Adrenal gland (tissue), 9 donors: ENCODE measurements at regions not wholly inside any gene's neighbourhood (a gene's known extent, or its start where the extent isn't known, plus 50 kb on each side); places are given as distances from the start of the nearest gene placed in this dataset.

ENCODE experiments used
- DNase-seq, 7 donors: peaks; one replicate each; pipeline ENCODE4 v3.0.0-alpha.2; 2019 to 2020
- H3K27ac ChIP-seq, 5 donors: fragments of 200-600 bp; sonication (generic) in 4 of 5; 1 replicate in 3 of 5; 2 replicates in 2 of 5; pipeline versions ENCODE4 v1.5.1 to v1.8.0; 2016 to 2020; ENCODE audit warnings: mild to moderate bottlenecking in 1 of 5
- H3K27me3 ChIP-seq: fragments of 200-600 bp; 2 replicates; pipeline ENCODE4 v1.8.0; 2021
- H3K36me3 ChIP-seq, 2 donors: fragments of 200-600 bp; replicated peaks in 1 of 2; 1 replicate in 1 of 2; 2 replicates in 1 of 2; pipeline versions ENCODE4 v1.5.1 to v1.8.0; 2018 to 2022
- H3K4me1 ChIP-seq, 2 donors: fragments of 200-600 bp; replicated peaks in 1 of 2; 1 replicate in 1 of 2; 2 replicates in 1 of 2; pipeline versions ENCODE4 v1.5.1 to v1.8.0; 2018 to 2021
- H3K4me3 ChIP-seq, 4 donors: fragments of 200-600 bp; sonication (generic) in 3 of 4; one replicate each; pipeline ENCODE4 v1.5.1; 2016 to 2018
- H3K9me3 ChIP-seq, 3 donors: fragments of 200-600 bp; sonication (generic) in 1 of 3; replicated peaks in 1 of 3; 1 replicate in 2 of 3; 2 replicates in 1 of 3; pipeline versions ENCODE4 v1.5.1 to v1.8.0; 2016 to 2021
- CTCF ChIP-seq, 6 experiments: fragments of 450-650 bp in 4 of 6; fragments of 200-600 bp in 2 of 6; sonication (generic) in 1 of 6; IDR thresholded peaks; 1 replicate in 5 of 6; 2 replicates in 1 of 6; pipeline versions ENCODE4 v1.5.1 to v1.8.0; 2016 to 2021; ENCODE audit warnings: antibody characterized with exemption in 6 of 6, mild to moderate bottlenecking in 2 of 6, moderate library complexity in 1 of 6
- POLR2A ChIP-seq, 2 donors: fragments of 450-650 bp; IDR thresholded peaks; one replicate each; pipeline ENCODE4 v1.6.1; 2017; ENCODE audit warnings: antibody characterized with exemption in 2 of 2, mild to moderate bottlenecking in 2 of 2, moderate library complexity in 1 of 2
- WGBS, 4 donors: extraction: QIAGEN DNeasy Blood & Tissue Kit in 2 of 4; methylation state at CpG; one replicate each; pipeline versions ENCODE4 v1.1.5 to v1.1.7; 2013 to 2017; 5-methylcytosine and 5-hydroxymethylcytosine counted together
- intact Hi-C, 2 donors: fragments of 100-400 bp; cut with DNase I; formaldehyde crosslinking; loops; one replicate each; pipeline versions ENCODE4 v1.14.1 to v1.15.0; 2022 to 2023
- donor health status: healthy with polysubstance abuse.
- donor health status: Bipolar disorder and iron deficiency.
- donor health status: DM: yes; HTN: yes; CAD: no.
- donor health status: DM: no; HTN: no; CAD: no.
- donor health status: DM: no; HTN: no; CAD: no.

- Histone ChIP-seq H3K4me1 (no peaks in the 10 kb centered on the region), H3K27ac (no peak overlapping the region), H3K36me3 (no peaks in the 10 kb centered on the region), H3K9me3 (peaks cover 0 to 5% (median 0%) of the 10 kb centered on the region in 3 donors), H3K27me3 (no peaks in the 10 kb centered on the region), H3K4me3 (no peak overlapping the region)
- TF ChIP-seq POLR2A (IDR thresholded peaks at IDR 0.05) (no peak), CTCF (IDR thresholded peaks at IDR 0.05) (no peak)
- intact Hi-C loops: no loop called here
- DNase-seq: no peak
These were observed 417.4 kb upstream of the RIOK2 start for GRCh38 chr5:97600486-97600885.

GRCh38 chr5:97601651-97602050 lies 418.6 kb upstream of the RIOK2 start:
- Histone ChIP-seq H3K27ac (no peak overlapping the region), H3K36me3 (no peaks in the 10 kb centered on the region), H3K27me3 (no peaks in the 10 kb centered on the region), H3K9me3 (peaks cover 0 to 5% (median 0%) of the 10 kb centered on the region in 3 donors), H3K4me1 (no peaks in the 10 kb centered on the region), H3K4me3 (no peak overlapping the region)
- intact Hi-C loops: no loop called here
- no peak for TF ChIP-seq POLR2A (IDR thresholded peaks at IDR 0.05)
- no peak for TF ChIP-seq CTCF (IDR thresholded peaks at IDR 0.05)
- 41 to 55% (median 51%) methylated on average over 3 of the region's 3 CpGs for WGBS, 4 donors
- DNase-seq: no peak

- Histone ChIP-seq H3K27ac (no peak overlapping the region), H3K9me3 (no peaks in the 10 kb centered on the region), H3K4me1 (no peaks in the 10 kb centered on the region), H3K27me3 (no peaks in the 10 kb centered on the region), H3K36me3 (no peaks in the 10 kb centered on the region), H3K4me3 (no peak overlapping the region)
- no peak for DNase-seq
- intact Hi-C loops: no loop called here
- TF ChIP-seq CTCF (IDR thresholded peaks at IDR 0.05) (no peak), POLR2A (IDR thresholded peaks at IDR 0.05) (no peak)
These were observed 423.5 kb upstream of the RIOK2 start for GRCh38 chr5:97606531-97606930.

- Histone ChIP-seq H3K36me3 (no peaks in the 10 kb centered on the region), H3K27ac (no peak overlapping the region), H3K27me3 (no peaks in the 10 kb centered on the region), H3K4me1 (no peaks in the 10 kb centered on the region), H3K4me3 (no peak overlapping the region), H3K9me3 (no peaks in the 10 kb centered on the region)
- intact Hi-C loops: no loop called here
- DNase-seq: no peak
- no peak for TF ChIP-seq POLR2A (IDR thresholded peaks at IDR 0.05)
- TF ChIP-seq CTCF (IDR thresholded peaks at IDR 0.05): no peak
- WGBS, 4 donors: 69 to 79% (median 75%) methylated on average over 4 of the region's 4 CpGs
These were observed 425.5 kb upstream of the RIOK2 start for GRCh38 chr5:97608501-97608900.
